NCI-H2029 treated with DMSO at 0.1 percent for 48 hours (cell line): ENCODE measurements at regions not wholly inside any gene's neighbourhood (a gene's known extent, or its start where the extent isn't known, plus 50 kb on each side); places are given as distances from the start of the nearest gene placed in this dataset.

Source experiments
- DNase-seq: peaks from one replicate; lab custom pipeline; 2025; lab: John Stamatoyannopoulos, UW

GRCh38 chr9:86659413-86660046, 287.8 kb downstream of the GAS1 start:
- DNase-seq, result no peak

- DNase-seq, result no peak
Measured at GRCh38 chr9:86655147-86655546, 292.2 kb downstream of the GAS1 start.

GRCh38 chr9:86653466-86653865, 293.8 kb downstream of the GAS1 start:
- DNase-seq, result no peak

- DNase-seq, result no peak
Measured at GRCh38 chr9:86652736-86653135, 294.6 kb downstream of the GAS1 start.

- no peak for DNase-seq
Measured at GRCh38 chr9:86649913-86650312, 295.7 kb upstream of the TUT7 start.

GRCh38 chr9:86648828-86649170, 294.6 kb upstream of the TUT7 start:
- no peak for DNase-seq

GRCh38 chr9:86648156-86648827, 294.1 kb upstream of the TUT7 start:
- DNase-seq, result no peak

GRCh38 chr9:86645303-86645702, 291.1 kb upstream of the TUT7 start:
- no peak for DNase-seq

GRCh38 chr9:86644675-86645034, 290.4 kb upstream of the TUT7 start:
- DNase-seq, result no peak

GRCh38 chr9:86643946-86644674, 289.9 kb upstream of the TUT7 start:
- DNase-seq, result no peak

GRCh38 chr9:86642721-86643120, 288.5 kb upstream of the TUT7 start:
- DNase-seq, result no peak

GRCh38 chr9:86641970-86642369, 287.8 kb upstream of the TUT7 start:
- no peak for DNase-seq

- DNase-seq, result peak; percentile 76
Measured at GRCh38 chr9:86639899-86640379, 285.7 kb upstream of the TUT7 start.

GRCh38 chr9:86639287-86639686, 285.1 kb upstream of the TUT7 start:
- DNase-seq, result no peak

- DNase-seq, result no peak
Measured at GRCh38 chr9:86638109-86638508, 283.9 kb upstream of the TUT7 start.

GRCh38 chr9:86637515-86637914, 283.3 kb upstream of the TUT7 start:
- no peak for DNase-seq

- no peak for DNase-seq
Measured at GRCh38 chr9:86636519-86636918, 282.3 kb upstream of the TUT7 start.

GRCh38 chr9:86636038-86636437, 281.8 kb upstream of the TUT7 start:
- DNase-seq, result no peak

- DNase-seq, result no peak
Measured at GRCh38 chr9:86634501-86634900, 280.3 kb upstream of the TUT7 start.

GRCh38 chr9:86633945-86634344, 279.7 kb upstream of the TUT7 start:
- no peak for DNase-seq

- DNase-seq, result no peak
Measured at GRCh38 chr9:86632537-86632936, 278.3 kb upstream of the TUT7 start.

GRCh38 chr9:86629530-86629929, 275.3 kb upstream of the TUT7 start:
- no peak for DNase-seq

- DNase-seq, result no peak
Measured at GRCh38 chr9:86626802-86627201, 272.6 kb upstream of the TUT7 start.
